Gastroesophageal sphincter (tissue), 4 donors: ENCODE measurements at regions not wholly inside any gene's neighbourhood (a gene's known extent, or its start where the extent isn't known, plus 50 kb on each side); places are given as distances from the start of the nearest gene placed in this dataset.

Source experiments
- ATAC-seq: fragments of 150-250 bp; one replicate; pipeline ENCODE4 v1.9.1; 2016; ENCODE audit warnings: mild to moderate bottlenecking, moderate library complexity
- H3K27ac ChIP-seq, 4 donors: fragments of 200-600 bp; sonication (generic) in 3 of 4; 1 replicate in 3 of 4; 2 replicates in 1 of 4; pipeline ENCODE4 v1.5.1; 2016 to 2019
- H3K27me3 ChIP-seq: fragments of 200-600 bp; sonication (generic); one replicate; pipeline ENCODE4 v1.5.1; 2019
- H3K36me3 ChIP-seq, 2 donors: fragments of 200-600 bp; sonication (generic); one replicate each; pipeline ENCODE4 v1.5.1; 2019; ENCODE audit warnings: control low read depth in 1 of 2
- H3K4me1 ChIP-seq, 3 donors: fragments of 200-600 bp; sonication (generic); 1 replicate in 2 of 3; 2 replicates in 1 of 3; pipeline ENCODE4 v1.5.1; 2016 to 2019; ENCODE audit warnings: control low read depth in 2 of 3
- H3K4me3 ChIP-seq, 2 donors: fragments of 200-600 bp; sonication (generic); one replicate each; pipeline ENCODE4 v1.5.1; 2019; ENCODE audit warnings: mild to moderate bottlenecking in 1 of 2, moderate library complexity in 1 of 2
- H3K9me3 ChIP-seq, 3 donors: fragments of 200-600 bp; sonication (generic); one replicate each; pipeline ENCODE4 v1.5.1; 2017 to 2019; ENCODE audit warnings: control low read depth in 2 of 3
- EP300 ChIP-seq: sonication (generic); formaldehyde crosslinking; IDR thresholded peaks from one replicate; pipeline ENCODE4 v1.6.1; 2017; ENCODE audit warnings: antibody characterized with exemption, mild to moderate bottlenecking
- POLR2A ChIP-seq, 2 donors: fragments of 450-650 bp; IDR thresholded peaks; one replicate each; pipeline ENCODE4 v1.6.1; 2017; ENCODE audit warnings: antibody characterized with exemption in 2 of 2, mild to moderate bottlenecking in 2 of 2, moderate library complexity in 1 of 2
- POLR2AphosphoS5 ChIP-seq: sonication (generic); formaldehyde crosslinking; IDR thresholded peaks from one replicate; pipeline ENCODE4 v1.6.1; 2017; ENCODE audit warnings: antibody characterized with exemption
- WGBS, 2 donors: methylation state at CpG; one replicate each; pipeline ENCODE4 v1.1.5; 2018; ENCODE audit warnings: low coverage in 1 of 2; 5-methylcytosine and 5-hydroxymethylcytosine counted together
- TF ChIP-seq, protein P1 (sequence below), 4 experiments: fragments of 200-600 bp in 2 of 4; fragments of 450-650 bp in 2 of 4; sonication (generic) in 1 of 4; IDR thresholded peaks; one replicate each; pipeline ENCODE4 v1.5.1; 2017 to 2019; ENCODE audit warnings: antibody characterized with exemption in 4 of 4, mild to moderate bottlenecking in 2 of 4, moderate library complexity in 2 of 4

- no peaks in the 10 kb centered on the region for H3K4me1 ChIP-seq
Measured at GRCh38 chr10:18735711-18736110, 76.5 kb downstream of the ARL5B start.

DNA sequence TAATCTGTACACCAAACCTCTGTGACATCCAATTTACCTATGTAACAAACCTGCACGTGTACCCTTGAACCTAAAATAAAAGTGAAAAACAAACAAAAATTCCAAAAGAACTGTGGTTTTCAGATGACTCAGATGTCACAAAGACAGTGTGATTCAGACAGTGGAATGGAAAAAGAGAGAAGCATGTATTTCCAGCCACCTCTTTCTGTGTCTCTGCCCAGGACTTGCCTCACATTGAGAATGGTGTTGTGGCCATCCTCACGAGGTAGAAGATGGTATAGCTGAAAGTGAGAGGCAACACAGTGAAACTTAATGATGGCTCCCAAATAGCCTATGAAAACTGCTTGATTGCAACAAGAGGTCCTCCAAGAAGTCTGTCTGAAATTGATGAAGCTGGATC is 78.0 kb downstream of the ARL5B start:
- H3K27me3 ChIP-seq: no peaks in the 10 kb centered on the region
- no peak overlapping the region for H3K4me3 ChIP-seq
- no peaks in the 10 kb centered on the region for H3K4me1 ChIP-seq
- TF ChIP-seq POLR2AphosphoS5: no peak
- TF ChIP-seq EP300: no peak
- no peak for TF ChIP-seq POLR2A (IDR thresholded peaks at IDR 0.05)
- TF ChIP-seq, protein P1, sequence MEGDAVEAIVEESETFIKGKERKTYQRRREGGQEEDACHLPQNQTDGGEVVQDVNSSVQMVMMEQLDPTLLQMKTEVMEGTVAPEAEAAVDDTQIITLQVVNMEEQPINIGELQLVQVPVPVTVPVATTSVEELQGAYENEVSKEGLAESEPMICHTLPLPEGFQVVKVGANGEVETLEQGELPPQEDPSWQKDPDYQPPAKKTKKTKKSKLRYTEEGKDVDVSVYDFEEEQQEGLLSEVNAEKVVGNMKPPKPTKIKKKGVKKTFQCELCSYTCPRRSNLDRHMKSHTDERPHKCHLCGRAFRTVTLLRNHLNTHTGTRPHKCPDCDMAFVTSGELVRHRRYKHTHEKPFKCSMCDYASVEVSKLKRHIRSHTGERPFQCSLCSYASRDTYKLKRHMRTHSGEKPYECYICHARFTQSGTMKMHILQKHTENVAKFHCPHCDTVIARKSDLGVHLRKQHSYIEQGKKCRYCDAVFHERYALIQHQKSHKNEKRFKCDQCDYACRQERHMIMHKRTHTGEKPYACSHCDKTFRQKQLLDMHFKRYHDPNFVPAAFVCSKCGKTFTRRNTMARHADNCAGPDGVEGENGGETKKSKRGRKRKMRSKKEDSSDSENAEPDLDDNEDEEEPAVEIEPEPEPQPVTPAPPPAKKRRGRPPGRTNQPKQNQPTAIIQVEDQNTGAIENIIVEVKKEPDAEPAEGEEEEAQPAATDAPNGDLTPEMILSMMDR (IDR thresholded peaks at IDR 0.05): no peak
- H3K36me3 ChIP-seq: no peaks in the 10 kb centered on the region
- no peaks in the 10 kb centered on the region for H3K9me3 ChIP-seq
- ATAC-seq: no peak
- WGBS, 2 donors: 76% methylated on average over 2 of the region's 2 CpGs
- H3K27ac ChIP-seq: no peak overlapping the region

More at GRCh38 chr10:18735711-18736110, 76.5 kb downstream of the ARL5B start:
- TF ChIP-seq EP300 (no peak), POLR2AphosphoS5 (no peak), POLR2A (IDR thresholded peaks at IDR 0.05) (no peak)
- TF ChIP-seq, protein P1 (IDR thresholded peaks at IDR 0.05): no peak
- no peaks in the 10 kb centered on the region for H3K9me3 ChIP-seq
- no peak overlapping the region for H3K4me3 ChIP-seq
- H3K27ac ChIP-seq: no peak overlapping the region
- no peak for ATAC-seq
- 87% methylated on average over 2 of the region's 2 CpGs for WGBS, 2 donors
- no peaks in the 10 kb centered on the region for H3K36me3 ChIP-seq
- H3K27me3 ChIP-seq: no peaks in the 10 kb centered on the region

DNA sequence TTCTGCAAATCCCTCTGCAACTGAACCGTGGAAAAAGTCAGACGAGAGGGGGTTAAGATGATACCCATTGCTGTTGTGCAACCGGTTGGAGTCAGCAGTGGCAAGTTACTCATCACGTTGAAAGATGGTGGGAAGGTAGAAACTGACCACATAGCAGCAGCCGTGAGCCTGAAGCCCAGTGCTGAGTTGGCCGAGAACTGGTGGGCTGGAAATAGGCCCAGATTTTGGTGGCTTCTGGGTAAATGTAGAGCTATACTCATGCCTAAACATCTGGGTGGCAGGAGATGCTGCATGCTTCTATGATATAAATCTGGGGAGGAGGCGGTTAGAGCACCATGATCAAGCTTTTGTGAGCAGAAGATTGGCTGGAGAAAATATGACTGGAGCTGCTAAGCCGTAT is 78.6 kb downstream of the ARL5B start:
- Histone ChIP-seq H3K4me1 (no peaks in the 10 kb centered on the region), H3K27me3 (no peaks in the 10 kb centered on the region), H3K9me3 (no peaks in the 10 kb centered on the region), H3K4me3 (no peak overlapping the region), H3K27ac (no peak overlapping the region), H3K36me3 (no peaks in the 10 kb centered on the region)
- WGBS, 2 donors: 78 to 92% methylated on average over 6 of the region's 8 CpGs
- TF ChIP-seq POLR2AphosphoS5 (no peak), POLR2A (IDR thresholded peaks at IDR 0.05) (no peak), EP300 (no peak)
- TF ChIP-seq, protein P1 (IDR thresholded peaks at IDR 0.05): no peak
- ATAC-seq: no peak

DNA sequence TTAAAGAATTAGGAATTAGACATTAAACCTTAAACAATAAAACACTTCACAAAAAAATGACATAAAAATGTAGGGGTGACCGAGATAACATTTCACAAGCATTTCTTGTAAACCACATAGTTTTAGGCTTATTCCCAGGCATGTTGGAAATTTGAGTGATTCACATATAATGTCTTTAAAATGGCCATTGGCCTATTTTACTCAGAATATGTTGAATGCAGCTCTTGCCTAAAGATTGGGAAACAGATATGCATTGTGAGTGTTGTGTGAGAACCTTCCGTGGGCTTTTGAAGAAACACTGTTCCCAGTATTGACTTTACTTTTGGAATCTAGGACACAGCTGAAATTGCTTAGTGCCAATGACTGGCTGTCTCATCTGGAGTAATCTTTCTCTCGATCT is 79.6 kb downstream of the ARL5B start:
- H3K36me3 ChIP-seq: no peaks in the 10 kb centered on the region
- no peak for ATAC-seq
- no peak for TF ChIP-seq EP300
- TF ChIP-seq, protein P1 (IDR thresholded peaks at IDR 0.05): no peak
- no peak for TF ChIP-seq POLR2AphosphoS5
- no peak for TF ChIP-seq POLR2A (IDR thresholded peaks at IDR 0.05)
- 61 to 62% methylated on average over 3 of the region's 3 CpGs for WGBS, 2 donors
- H3K27me3 ChIP-seq: no peaks in the 10 kb centered on the region
- no peak overlapping the region for H3K4me3 ChIP-seq
- peaks cover 0 to 4% (median 0%) of the 10 kb centered on the region in 3 donors for H3K9me3 ChIP-seq
- H3K27ac ChIP-seq: no peak overlapping the region
- H3K4me1 ChIP-seq: no peaks in the 10 kb centered on the region

GRCh38 chr10:18743926-18744325 is 84.7 kb downstream of the ARL5B start:
- H3K4me3 ChIP-seq: no peak overlapping the region
- no peaks in the 10 kb centered on the region for H3K36me3 ChIP-seq
- H3K4me1 ChIP-seq: no peaks in the 10 kb centered on the region
- no peaks in the 10 kb centered on the region for H3K27me3 ChIP-seq
- H3K27ac ChIP-seq: no peak overlapping the region
- H3K9me3 ChIP-seq: peaks cover 0 to 11% (median 0%) of the 10 kb centered on the region in 3 donors
- ATAC-seq: no peak
- TF ChIP-seq EP300 (no peak), POLR2AphosphoS5 (no peak), POLR2A (IDR thresholded peaks at IDR 0.05) (no peak)
- TF ChIP-seq, protein P1 (IDR thresholded peaks at IDR 0.05): no peak
